ENCODE measurements at regions not wholly inside any gene's neighbourhood (a gene's known extent, or its start where the extent isn't known, plus 50 kb on each side); places are given as distances from the start of the nearest gene placed in this dataset.
A peak's percentile ranks its signal among the peaks of the same experiment; 100 is the strongest.

- no peak for TF ChIP-seq CTCF (IDR thresholded peaks at IDR 0.05; ENCODE audit: insufficient read depth, low read length)
- DNase-seq (ENCODE audit: low read depth): no peak
- H3K4me3 ChIP-seq (ENCODE audit: low read depth, low read length): no peak overlapping the region
Observed at GRCh38 chr18:28808373-28808772, 631.4 kb upstream of the CDH2 start.

- no peak for TF ChIP-seq CTCF (IDR thresholded peaks at IDR 0.05; ENCODE audit: insufficient read depth, low read length)
- H3K4me3 ChIP-seq (ENCODE audit: low read depth, low read length): no peak overlapping the region
- DNase-seq (ENCODE audit: low read depth): no peak
Observed at GRCh38 chr18:28805491-28805890, 628.6 kb upstream of the CDH2 start.

- no peak for TF ChIP-seq CTCF (IDR thresholded peaks at IDR 0.05; ENCODE audit: insufficient read depth, low read length)
- no peak for DNase-seq (ENCODE audit: low read depth)
- H3K4me3 ChIP-seq (ENCODE audit: low read depth, low read length): no peak overlapping the region
Observed at GRCh38 chr18:28804512-28805202, 627.7 kb upstream of the CDH2 start.

GRCh38 chr18:28802546-28802945, 625.6 kb upstream of the CDH2 start:
- H3K4me3 ChIP-seq (ENCODE audit: low read depth, low read length): no peak overlapping the region
- peak; percentile 32 for DNase-seq (ENCODE audit: low read depth)
- TF ChIP-seq CTCF (IDR thresholded peaks at IDR 0.05; ENCODE audit: insufficient read depth, low read length): no peak

- H3K4me3 ChIP-seq (ENCODE audit: low read depth, low read length): no peak overlapping the region
- no peak for DNase-seq (ENCODE audit: low read depth)
- no peak for TF ChIP-seq CTCF (IDR thresholded peaks at IDR 0.05; ENCODE audit: insufficient read depth, low read length)
Observed at GRCh38 chr18:28801876-28802275, 624.9 kb upstream of the CDH2 start.

GRCh38 chr18:28794459-28795245, 617.7 kb upstream of the CDH2 start:
- no peak overlapping the region for H3K4me3 ChIP-seq (ENCODE audit: low read depth, low read length)
- TF ChIP-seq CTCF (IDR thresholded peaks at IDR 0.05; ENCODE audit: insufficient read depth, low read length): no peak
- peak; percentile 87 for DNase-seq (ENCODE audit: low read depth)
